HL-60 (cell line): ENCODE measurements at regions not wholly inside any gene's neighbourhood (a gene's known extent, or its start where the extent isn't known, plus 50 kb on each side); places are given as distances from the start of the nearest gene placed in this dataset.

Experiments
- POLR2AphosphoS5 ChIP-seq: IDR thresholded peaks from 2 replicates; pipeline ENCODE4 v1.6.1; 2012; ENCODE audit warnings: low read depth
- TF ChIP-seq, protein P1 (sequence below): IDR thresholded peaks from one replicate; pipeline ENCODE4 v1.5.1; 2011; ENCODE audit warnings: low read length, control low read depth, inconsistent platforms; ENCODE audit not compliant: insufficient read depth
- TF ChIP-seq, protein P2 (sequence below): IDR thresholded peaks from 2 replicates; pipeline ENCODE4 v1.6.1; 2012; ENCODE audit warnings: low read depth; ENCODE audit not compliant: insufficient replicate concordance

DNA sequence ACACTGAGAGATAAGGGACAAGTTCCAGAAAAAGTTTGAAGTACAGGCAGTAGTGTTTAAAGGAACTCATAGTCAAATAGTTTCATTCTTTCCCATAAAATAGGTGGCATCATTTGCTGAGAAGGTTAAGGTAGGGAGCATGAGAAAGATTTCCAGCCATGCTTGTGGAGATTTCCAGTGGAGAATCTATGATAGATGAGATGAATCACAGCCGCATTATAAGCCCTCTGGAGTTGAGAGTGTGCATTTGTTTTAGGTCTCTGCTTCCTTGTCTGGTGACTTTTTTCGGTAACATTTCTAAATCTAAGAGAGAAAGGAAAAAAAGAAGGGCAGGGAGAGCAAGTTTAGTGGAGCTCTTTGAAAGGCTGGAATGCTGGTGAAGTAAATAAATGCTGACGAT, 108.7 kb downstream of the DISP1 start:
- TF ChIP-seq, protein P1, sequence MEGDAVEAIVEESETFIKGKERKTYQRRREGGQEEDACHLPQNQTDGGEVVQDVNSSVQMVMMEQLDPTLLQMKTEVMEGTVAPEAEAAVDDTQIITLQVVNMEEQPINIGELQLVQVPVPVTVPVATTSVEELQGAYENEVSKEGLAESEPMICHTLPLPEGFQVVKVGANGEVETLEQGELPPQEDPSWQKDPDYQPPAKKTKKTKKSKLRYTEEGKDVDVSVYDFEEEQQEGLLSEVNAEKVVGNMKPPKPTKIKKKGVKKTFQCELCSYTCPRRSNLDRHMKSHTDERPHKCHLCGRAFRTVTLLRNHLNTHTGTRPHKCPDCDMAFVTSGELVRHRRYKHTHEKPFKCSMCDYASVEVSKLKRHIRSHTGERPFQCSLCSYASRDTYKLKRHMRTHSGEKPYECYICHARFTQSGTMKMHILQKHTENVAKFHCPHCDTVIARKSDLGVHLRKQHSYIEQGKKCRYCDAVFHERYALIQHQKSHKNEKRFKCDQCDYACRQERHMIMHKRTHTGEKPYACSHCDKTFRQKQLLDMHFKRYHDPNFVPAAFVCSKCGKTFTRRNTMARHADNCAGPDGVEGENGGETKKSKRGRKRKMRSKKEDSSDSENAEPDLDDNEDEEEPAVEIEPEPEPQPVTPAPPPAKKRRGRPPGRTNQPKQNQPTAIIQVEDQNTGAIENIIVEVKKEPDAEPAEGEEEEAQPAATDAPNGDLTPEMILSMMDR, result no peak
- TF ChIP-seq POLR2AphosphoS5, result no peak
- TF ChIP-seq, protein P2, sequence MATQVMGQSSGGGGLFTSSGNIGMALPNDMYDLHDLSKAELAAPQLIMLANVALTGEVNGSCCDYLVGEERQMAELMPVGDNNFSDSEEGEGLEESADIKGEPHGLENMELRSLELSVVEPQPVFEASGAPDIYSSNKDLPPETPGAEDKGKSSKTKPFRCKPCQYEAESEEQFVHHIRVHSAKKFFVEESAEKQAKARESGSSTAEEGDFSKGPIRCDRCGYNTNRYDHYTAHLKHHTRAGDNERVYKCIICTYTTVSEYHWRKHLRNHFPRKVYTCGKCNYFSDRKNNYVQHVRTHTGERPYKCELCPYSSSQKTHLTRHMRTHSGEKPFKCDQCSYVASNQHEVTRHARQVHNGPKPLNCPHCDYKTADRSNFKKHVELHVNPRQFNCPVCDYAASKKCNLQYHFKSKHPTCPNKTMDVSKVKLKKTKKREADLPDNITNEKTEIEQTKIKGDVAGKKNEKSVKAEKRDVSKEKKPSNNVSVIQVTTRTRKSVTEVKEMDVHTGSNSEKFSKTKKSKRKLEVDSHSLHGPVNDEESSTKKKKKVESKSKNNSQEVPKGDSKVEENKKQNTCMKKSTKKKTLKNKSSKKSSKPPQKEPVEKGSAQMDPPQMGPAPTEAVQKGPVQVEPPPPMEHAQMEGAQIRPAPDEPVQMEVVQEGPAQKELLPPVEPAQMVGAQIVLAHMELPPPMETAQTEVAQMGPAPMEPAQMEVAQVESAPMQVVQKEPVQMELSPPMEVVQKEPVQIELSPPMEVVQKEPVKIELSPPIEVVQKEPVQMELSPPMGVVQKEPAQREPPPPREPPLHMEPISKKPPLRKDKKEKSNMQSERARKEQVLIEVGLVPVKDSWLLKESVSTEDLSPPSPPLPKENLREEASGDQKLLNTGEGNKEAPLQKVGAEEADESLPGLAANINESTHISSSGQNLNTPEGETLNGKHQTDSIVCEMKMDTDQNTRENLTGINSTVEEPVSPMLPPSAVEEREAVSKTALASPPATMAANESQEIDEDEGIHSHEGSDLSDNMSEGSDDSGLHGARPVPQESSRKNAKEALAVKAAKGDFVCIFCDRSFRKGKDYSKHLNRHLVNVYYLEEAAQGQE, result no peak
